ENCODE measurements at regions not wholly inside any gene's neighbourhood (a gene's known extent, or its start where the extent isn't known, plus 50 kb on each side); places are given as distances from the start of the nearest gene placed in this dataset.

GRCh38 chr6:140576004-140576555, 1201.6 kb upstream of the CITED2 start:
- no peak for TF ChIP-seq CTCF (IDR thresholded peaks at IDR 0.05; ENCODE audit: low read length)
- TF ChIP-seq EZH2phosphoT487 (IDR thresholded peaks at IDR 0.05; ENCODE audit: low read length), result no peak
